Transverse colon (tissue), 4 donors: ENCODE measurements at regions not wholly inside any gene's neighbourhood (a gene's known extent, or its start where the extent isn't known, plus 50 kb on each side); places are given as distances from the start of the nearest gene placed in this dataset.

Experiments
- CTCF ChIP-seq, 5 experiments: fragments of 200-600 bp in 3 of 5; fragments of 450-650 bp in 2 of 5; sonication (generic) in 3 of 5; IDR thresholded peaks; 1 replicate in 2 of 5; 2 replicates in 3 of 5; pipeline ENCODE4 v1.5.1; 2016 to 2017; ENCODE audit warnings: antibody characterized with exemption in 5 of 5, inconsistent platforms in 3 of 5, mild to moderate bottlenecking in 2 of 5, moderate library complexity in 1 of 5
- POLR2AphosphoS5 ChIP-seq, 3 donors: sonication (generic); formaldehyde crosslinking; IDR thresholded peaks; one replicate each; pipeline ENCODE4 v1.6.1; 2016; ENCODE audit warnings: antibody characterized with exemption in 3 of 3

DNA sequence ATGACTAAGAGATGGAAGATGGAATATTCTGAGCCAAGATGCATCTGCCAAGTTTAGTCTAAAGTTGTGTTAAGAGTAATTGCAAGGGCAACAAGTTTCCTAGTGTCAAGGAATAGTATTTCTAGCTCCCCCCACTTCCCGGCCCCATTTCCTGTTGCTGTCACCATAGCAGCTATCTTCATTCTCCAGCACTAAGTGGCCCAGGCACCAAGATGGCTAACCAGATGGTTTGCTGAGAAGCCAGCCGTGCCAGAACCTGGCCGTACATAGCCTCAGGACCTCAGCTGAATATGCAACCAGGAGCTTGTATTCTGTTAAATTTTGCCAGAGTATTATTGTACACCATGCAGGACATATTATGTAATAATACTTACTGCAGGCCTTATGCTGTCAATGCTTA, 108.8 kb upstream of the UMPS start:
- TF ChIP-seq POLR2AphosphoS5 (IDR thresholded peaks at IDR 0.05) (no peak), CTCF (IDR thresholded peaks at IDR 0.05) (no peak)
